A172 (cell line): ENCODE measurements at regions not wholly inside any gene's neighbourhood (a gene's known extent, or its start where the extent isn't known, plus 50 kb on each side); places are given as distances from the start of the nearest gene placed in this dataset.
"Not testable (repeated sequence)": the region's sequence is repeated elsewhere in the genome, so short reads cannot be mapped to it uniquely, and the experiment has no call there.

Source experiments
- DNase-seq: peaks from one replicate; pipeline ENCODE4 v3.0.0-alpha.2; 2015; ENCODE audit warnings: low spot score

GRCh38 chr3:145257967-145258366, 903.0 kb downstream of the PLOD2 start:
- DNase-seq, result not testable (repeated sequence)

GRCh38 chr3:145259166-145259880, 901.7 kb downstream of the PLOD2 start:
- no peak for DNase-seq

DNA sequence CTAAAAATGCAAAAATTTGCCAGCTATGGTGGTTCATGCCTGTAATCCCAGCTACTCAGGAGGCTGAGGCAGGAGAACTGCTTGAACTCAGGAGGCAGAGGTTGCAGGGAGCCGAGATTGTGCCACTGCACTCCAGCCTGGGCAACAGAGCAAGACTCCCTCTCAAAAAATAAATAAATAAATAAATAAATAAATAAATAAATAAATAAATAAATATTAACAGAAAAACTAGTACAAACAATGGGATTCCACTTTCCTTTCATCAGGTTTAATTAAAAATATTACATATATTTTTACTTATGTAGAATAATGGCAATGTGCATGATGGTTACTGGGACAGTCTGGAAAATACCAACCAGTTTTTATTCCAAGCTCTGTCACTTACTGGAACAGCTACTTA, 897.5 kb downstream of the PLOD2 start:
- DNase-seq, result not testable (repeated sequence)

- DNase-seq, result no peak
Observed at GRCh38 chr3:145266368-145266767, 894.6 kb downstream of the PLOD2 start.

DNA sequence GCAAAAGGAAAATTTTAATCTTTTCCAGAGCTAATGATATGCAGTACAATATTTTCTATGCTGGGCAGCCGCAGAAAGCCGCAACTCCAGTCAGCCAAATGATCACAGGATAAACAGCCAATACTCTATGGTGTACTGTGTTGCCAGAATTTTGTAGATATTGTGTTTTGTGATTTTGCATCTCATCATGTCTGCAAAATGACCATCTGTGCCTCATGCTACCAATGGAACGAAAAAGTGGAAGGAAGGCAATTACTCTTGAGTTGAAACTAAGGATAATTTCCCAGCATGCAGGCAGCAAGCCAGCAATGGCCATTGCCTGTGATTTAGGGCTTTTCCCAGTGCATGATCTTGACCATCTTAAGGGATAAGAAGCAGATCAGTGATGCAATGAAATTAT, 891.9 kb downstream of the PLOD2 start:
- DNase-seq, result no peak

DNA sequence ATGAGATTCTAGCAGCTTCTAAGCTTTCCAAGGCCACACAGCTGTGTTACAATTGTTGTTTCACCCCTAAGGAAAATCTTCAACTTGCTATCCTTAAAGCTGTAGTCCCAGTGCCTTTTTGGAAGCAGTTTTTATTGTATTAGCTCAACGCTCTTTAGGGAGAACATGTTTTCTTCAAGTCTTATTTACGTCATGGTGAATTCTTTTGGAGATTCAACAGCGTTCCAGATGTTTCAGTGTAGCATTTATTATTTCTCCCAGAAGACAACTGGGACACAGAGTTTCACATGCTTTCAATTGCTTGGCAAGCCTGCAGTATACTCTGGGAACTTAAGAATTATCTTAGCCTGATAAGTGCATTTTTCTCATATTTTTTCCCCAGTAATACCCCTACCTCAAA, 888.3 kb downstream of the PLOD2 start:
- DNase-seq, result no peak

DNA sequence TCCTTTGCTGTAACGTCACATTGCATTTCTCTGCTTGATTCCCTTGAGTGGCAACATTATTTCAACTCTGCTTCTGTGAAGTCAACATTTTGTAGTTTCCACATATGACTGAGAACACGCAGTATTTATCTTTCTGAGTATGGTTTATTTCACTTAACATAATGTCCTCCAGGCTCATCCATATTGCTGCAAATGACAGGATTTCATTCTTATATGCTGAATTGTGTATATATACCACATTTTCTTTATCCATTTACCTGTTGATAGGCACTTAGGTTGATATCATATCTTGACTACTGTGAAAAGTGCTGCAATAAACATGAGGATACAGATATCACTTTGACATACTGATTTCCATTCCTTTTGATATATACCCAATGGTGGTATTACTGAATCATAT, 878.5 kb downstream of the PLOD2 start:
- no peak for DNase-seq

GRCh38 chr3:145286937-145287336, 874.0 kb downstream of the PLOD2 start:
- DNase-seq, result no peak

DNA sequence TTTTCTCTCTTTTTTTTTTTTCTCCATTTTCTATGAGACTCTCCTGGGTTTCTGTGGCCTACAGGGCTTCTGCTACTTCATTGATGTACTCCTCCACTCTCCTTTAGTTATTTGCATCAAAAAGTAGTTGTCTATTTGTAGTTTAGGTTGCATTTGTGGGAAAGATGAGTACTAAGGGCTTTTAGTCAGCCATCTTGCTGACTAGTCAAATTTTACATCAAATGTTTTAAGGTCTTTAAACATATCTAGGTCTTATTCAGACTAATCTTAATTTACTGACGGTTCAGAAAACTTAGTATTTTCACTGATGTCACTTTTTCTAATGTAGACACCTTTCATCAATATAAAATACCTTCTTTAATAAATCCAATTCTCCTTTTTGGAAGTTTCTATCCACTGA, 871.0 kb downstream of the PLOD2 start:
- DNase-seq, result no peak

GRCh38 chr3:145294572-145294971, 866.4 kb downstream of the PLOD2 start:
- no peak for DNase-seq

DNA sequence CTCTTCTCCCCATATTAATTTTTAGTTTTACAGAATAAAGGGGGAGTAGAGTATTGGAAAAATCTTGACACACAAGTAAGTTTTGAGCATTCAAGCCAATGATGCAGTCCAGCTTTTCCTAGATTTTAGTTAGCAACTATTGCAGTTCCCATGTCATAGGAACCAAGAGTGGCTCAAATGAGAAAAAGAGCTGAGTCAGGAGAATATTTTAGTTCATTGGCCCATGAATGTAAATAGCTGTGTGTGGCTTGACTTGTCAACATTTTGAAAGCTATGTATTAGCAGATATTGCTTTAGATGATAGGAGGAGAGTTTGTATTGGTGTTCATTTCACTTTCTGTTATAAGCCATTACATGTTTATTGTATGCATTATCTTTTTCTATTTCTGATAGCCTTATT, 853.7 kb downstream of the PLOD2 start:
- no peak for DNase-seq

DNA sequence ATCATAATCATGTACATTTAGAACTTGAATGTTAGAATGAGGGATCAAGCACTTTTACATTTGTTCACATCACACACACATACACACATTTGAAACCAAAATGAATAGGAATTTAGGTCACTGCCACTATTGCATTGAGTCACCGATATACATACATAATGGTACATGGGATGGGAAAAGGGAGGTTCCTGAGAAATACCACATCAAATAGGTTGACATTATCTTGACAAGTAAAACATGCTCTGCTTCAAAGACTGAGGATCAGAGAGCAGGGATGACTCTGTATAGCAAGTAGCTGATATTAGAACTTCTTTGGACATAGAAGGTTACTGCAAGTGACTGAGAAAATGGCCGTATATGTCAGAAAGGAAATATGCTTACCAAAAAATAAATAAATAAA, 847.2 kb downstream of the PLOD2 start:
- no peak for DNase-seq

DNA sequence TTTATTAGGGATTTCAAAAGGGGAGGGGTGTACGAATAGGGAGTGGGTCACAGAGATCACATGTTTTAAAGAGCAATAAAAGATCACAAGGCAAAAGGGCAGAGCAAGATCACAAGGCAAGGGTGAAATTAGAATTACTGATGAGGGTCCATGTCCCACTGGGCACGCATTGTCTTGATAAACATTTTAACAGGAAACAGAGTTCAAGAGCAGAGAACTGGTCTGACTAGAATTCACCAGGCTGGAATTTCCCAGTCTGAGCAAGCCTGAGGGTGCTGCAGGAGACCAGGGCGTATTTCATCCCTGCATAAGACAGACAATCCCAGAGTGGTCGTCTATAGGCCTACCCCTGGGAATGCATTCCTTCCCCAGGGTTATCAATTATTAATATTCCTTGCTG, 844.7 kb downstream of the PLOD2 start:
- DNase-seq, result not testable (repeated sequence)

GRCh38 chr3:145326666-145327065, 834.3 kb downstream of the PLOD2 start:
- DNase-seq, result no peak

GRCh38 chr3:145333427-145333826, 827.6 kb downstream of the PLOD2 start:
- not testable (repeated sequence) for DNase-seq

DNA sequence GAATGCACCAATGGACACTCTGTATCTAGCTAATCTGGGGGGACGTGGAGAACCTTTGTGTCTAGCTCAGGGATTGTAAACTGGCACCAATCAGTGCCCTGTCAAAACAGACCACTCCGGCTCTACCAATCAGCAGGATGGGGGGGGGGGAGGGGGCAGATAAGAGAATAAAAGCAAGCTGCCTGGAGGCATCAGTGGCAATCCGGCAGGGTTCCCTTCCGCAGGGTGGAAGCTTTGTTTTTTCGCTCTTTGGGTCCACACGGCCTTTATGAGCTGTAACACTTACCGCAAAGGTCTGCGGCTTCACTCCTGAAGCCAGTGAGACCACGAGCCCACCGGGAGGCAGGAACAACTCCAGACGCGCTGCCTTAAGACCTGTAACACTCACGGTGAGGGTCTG, 827.1 kb downstream of the PLOD2 start:
- no peak for DNase-seq

- no peak for DNase-seq
Observed at GRCh38 chr3:145355206-145355605, 805.8 kb downstream of the PLOD2 start.

DNA sequence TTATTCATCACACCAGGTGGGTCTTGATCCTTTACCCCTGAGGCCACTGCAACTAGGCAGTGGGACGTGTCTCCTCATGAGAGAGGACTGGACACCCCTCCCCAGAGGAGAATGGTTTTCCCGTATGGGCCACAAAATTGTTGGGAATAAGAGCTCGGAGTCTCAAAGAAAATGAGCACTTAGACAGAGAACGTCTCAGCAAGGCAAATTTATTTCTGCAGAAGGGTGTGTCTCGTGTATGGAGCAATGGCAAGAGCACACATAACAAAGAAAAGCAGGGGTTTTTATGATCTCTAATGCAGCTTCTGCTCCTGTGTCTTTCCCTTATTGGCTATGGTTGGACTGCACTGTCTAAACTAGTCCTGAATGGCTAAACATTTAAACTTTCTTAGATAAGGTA, 803.5 kb downstream of the PLOD2 start:
- DNase-seq, result no peak

- DNase-seq, result no peak
Observed at GRCh38 chr3:145359040-145359439, 801.9 kb downstream of the PLOD2 start.

- no peak for DNase-seq
Observed at GRCh38 chr3:145368748-145369147, 792.2 kb downstream of the PLOD2 start.

DNA sequence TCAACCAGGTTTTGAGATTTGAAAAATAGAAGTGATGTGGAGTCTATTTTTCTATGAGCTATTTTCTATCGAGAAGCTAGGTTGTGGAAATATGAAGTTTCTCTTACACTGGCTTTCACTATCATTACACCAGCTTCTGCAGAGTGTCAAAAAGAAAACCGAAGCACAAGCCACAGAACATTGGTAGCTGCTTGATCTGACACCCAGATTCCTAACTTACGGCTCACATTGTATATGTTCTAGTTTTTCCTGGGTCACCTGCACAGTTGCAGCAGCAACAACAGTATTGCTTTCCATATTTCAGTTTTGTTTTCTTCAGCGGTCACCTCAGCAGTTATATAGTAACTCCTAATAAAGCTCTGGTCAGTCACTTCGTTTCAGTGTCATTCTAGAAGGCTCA, 790.1 kb downstream of the PLOD2 start:
- no peak for DNase-seq

DNA sequence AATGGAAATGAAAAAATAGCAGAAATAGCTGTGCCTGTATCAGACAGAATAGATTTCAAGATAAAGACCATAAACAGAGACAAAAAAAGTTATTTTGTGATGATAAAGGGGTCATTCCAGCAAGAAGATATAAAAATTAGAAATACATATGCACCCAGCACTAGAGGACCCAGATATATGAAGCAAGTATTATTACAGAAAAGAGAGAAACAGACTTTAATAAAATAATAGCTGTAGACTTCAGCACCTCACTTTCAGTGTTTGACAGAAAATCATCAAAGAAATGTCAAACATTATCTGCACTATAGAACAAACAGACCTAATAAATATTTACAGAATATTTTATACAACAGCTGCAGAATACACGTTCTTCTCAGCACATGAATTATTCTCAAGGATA, 783.7 kb downstream of the PLOD2 start:
- no peak for DNase-seq

GRCh38 chr3:145383416-145383815, 777.6 kb downstream of the PLOD2 start:
- no peak for DNase-seq

GRCh38 chr3:145384307-145384706, 776.7 kb downstream of the PLOD2 start:
- no peak for DNase-seq
